Neural cell (in vitro differentiated cells): ENCODE measurements at regions not wholly inside any gene's neighbourhood (a gene's known extent, or its start where the extent isn't known, plus 50 kb on each side); places are given as distances from the start of the nearest gene placed in this dataset.

Source experiments
- H2AFZ ChIP-seq: fragments of 200-600, 300-800 bp; sonication (generic), shearing (Covaris generic); 2 replicates; pipeline ENCODE4 v1.6.0; 2014; ENCODE audit warnings: low read depth, mild to moderate bottlenecking, antibody characterized with exemption, low read length, moderate library complexity
- H3F3A ChIP-seq: fragments of 200-600 bp; shearing (Covaris generic); 2 replicates; pipeline ENCODE4 v1.6.1; 2016; ENCODE audit warnings: mild to moderate bottlenecking, moderate library complexity, mixed read lengths, antibody characterized with exemption, low read length; ENCODE audit not compliant: insufficient read depth, poor library complexity, severe bottlenecking
- H3K27ac ChIP-seq: fragments of 200-600, 300-800 bp; sonication (generic), shearing (Covaris generic); 2 replicates; pipeline ENCODE4 v1.5.1; 2014; ENCODE audit warnings: mild to moderate bottlenecking, low read length, moderate library complexity
- H3K27me3 ChIP-seq: fragments of 300-800, 200-600 bp; sonication (generic), shearing (Covaris generic); 2 replicates; pipeline ENCODE4 v1.6.0; 2014; ENCODE audit warnings: mild to moderate bottlenecking, low read depth, low read length, moderate library complexity; ENCODE audit not compliant: insufficient read depth
- H3K36me3 ChIP-seq: fragments of 300-800, 200-600 bp; sonication (generic), shearing (Covaris generic); 2 replicates; pipeline ENCODE4 v1.5.1; 2014; ENCODE audit warnings: mild to moderate bottlenecking, antibody characterized with exemption, low read length, moderate library complexity; ENCODE audit not compliant: insufficient read depth
- H3K4me2 ChIP-seq: fragments of 300-800, 200-600 bp; sonication (generic), shearing (Covaris generic); 2 replicates; pipeline ENCODE4 v1.6.0; 2014; ENCODE audit warnings: mild to moderate bottlenecking, low read length
- H3K4me3 ChIP-seq: fragments of 300-800, 200-600 bp; sonication (generic), shearing (Covaris generic); 2 replicates; pipeline ENCODE4 v1.5.1; 2014; ENCODE audit warnings: mild to moderate bottlenecking, low read length, moderate library complexity
- H3K79me2 ChIP-seq: fragments of 200-600 bp; shearing (Covaris generic); replicated peaks from 2 replicates; pipeline ENCODE4 v1.6.0; 2014; ENCODE audit warnings: mild to moderate bottlenecking, low read length, moderate library complexity; ENCODE audit not compliant: insufficient read depth
- H3K9ac ChIP-seq: fragments of 300-800, 200-600 bp; sonication (generic), shearing (Covaris generic); 2 replicates; pipeline ENCODE4 v1.6.1; 2016; ENCODE audit warnings: mild to moderate bottlenecking, low read length, mixed read lengths
- H3K9me2 ChIP-seq: fragments of 200-600 bp; shearing (Covaris generic); 2 replicates; pipeline ENCODE4 v1.6.1; 2016; ENCODE audit warnings: mild to moderate bottlenecking, low read length, mixed read lengths; ENCODE audit not compliant: insufficient read depth
- H3K9me3 ChIP-seq: fragments of 200-600, 300-800 bp; sonication (generic), shearing (Covaris generic); 2 replicates; pipeline ENCODE4 v1.6.1; 2016; ENCODE audit warnings: mild to moderate bottlenecking, mixed run types, low read length, moderate library complexity, mixed read lengths
- H4K20me1 ChIP-seq: fragments of 200-600 bp; shearing (Covaris generic); 2 replicates; pipeline ENCODE4 v1.6.1; 2016; ENCODE audit warnings: mild to moderate bottlenecking, mixed run types; ENCODE audit not compliant: insufficient read depth
- EP300 ChIP-seq: fragments of 450-650 bp; conservative IDR thresholded peaks from 2 replicates; pipeline ENCODE4 v1.6.1; 2014; ENCODE audit warnings: antibody characterized with exemption, mild to moderate bottlenecking, moderate library complexity; ENCODE audit not compliant: poor library complexity, severe bottlenecking
- EZH2 ChIP-seq: fragments of 200-600, 300-800 bp; shearing (Covaris generic), sonication (generic); IDR thresholded peaks from 2 replicates; pipeline ENCODE4 v1.6.1; 2014; ENCODE audit warnings: antibody characterized with exemption, low read length, borderline replicate concordance, mild to moderate bottlenecking; ENCODE audit not compliant: insufficient read depth, poor library complexity, severe bottlenecking
- MXI1 ChIP-seq: fragments of 450-650 bp; conservative IDR thresholded peaks from 2 replicates; pipeline ENCODE4 v1.6.1; 2014; ENCODE audit warnings: antibody characterized with exemption, mild to moderate bottlenecking; ENCODE audit not compliant: poor library complexity, severe bottlenecking
- POLR2AphosphoS5 ChIP-seq: IDR thresholded peaks from 2 replicates; pipeline ENCODE4 v1.6.1; 2012
- RAD21 ChIP-seq: fragments of 450-650 bp; conservative IDR thresholded peaks from 2 replicates; pipeline ENCODE4 v1.6.1; 2014; ENCODE audit warnings: antibody characterized with exemption, mild to moderate bottlenecking, moderate library complexity
- REST ChIP-seq: IDR thresholded peaks from 2 replicates; pipeline ENCODE4 v1.6.1; 2012; ENCODE audit warnings: borderline replicate concordance
- SMC3 ChIP-seq: fragments of 450-650 bp; conservative IDR thresholded peaks from 2 replicates; pipeline ENCODE4 v1.6.1; 2014; ENCODE audit warnings: antibody characterized with exemption, mild to moderate bottlenecking, moderate library complexity; ENCODE audit not compliant: poor library complexity
- TAF1 ChIP-seq: IDR thresholded peaks from 2 replicates; pipeline ENCODE4 v1.6.1; 2012; ENCODE audit warnings: low read depth
- TF ChIP-seq, protein P1 (sequence below): fragments of 450-650 bp; IDR thresholded peaks from 2 replicates; pipeline ENCODE4 v1.5.1; 2014; ENCODE audit warnings: antibody characterized with exemption, mild to moderate bottlenecking, moderate library complexity; ENCODE audit not compliant: poor library complexity, severe bottlenecking

DNA sequence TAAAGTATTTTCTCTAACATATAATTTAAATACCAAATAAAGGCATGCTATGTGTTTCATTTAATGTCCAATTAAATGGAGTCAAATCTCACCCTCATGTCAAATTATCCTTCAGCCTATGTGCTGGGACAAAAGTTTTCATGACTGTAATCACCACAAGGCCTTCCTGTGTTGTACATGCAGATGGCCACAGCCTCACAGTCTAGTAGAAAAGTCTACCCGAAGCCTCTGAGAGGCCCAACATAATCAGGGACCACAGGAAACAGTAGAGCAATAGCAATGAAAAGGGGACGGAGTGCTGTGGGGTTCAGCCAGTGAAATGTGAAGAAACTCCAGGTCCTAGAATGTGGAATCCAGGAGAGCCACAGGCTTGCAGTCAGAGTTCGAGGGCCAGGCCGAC lies 140.2 kb upstream of the KLF6 start:
- H3K27ac ChIP-seq: no peak overlapping the region
- H3K4me2 ChIP-seq: no peak overlapping the region
- H3K9me3 ChIP-seq: no peaks in the 10 kb centered on the region
- TF ChIP-seq EZH2: no peak
- no peak for TF ChIP-seq EP300
- TF ChIP-seq, protein P1, sequence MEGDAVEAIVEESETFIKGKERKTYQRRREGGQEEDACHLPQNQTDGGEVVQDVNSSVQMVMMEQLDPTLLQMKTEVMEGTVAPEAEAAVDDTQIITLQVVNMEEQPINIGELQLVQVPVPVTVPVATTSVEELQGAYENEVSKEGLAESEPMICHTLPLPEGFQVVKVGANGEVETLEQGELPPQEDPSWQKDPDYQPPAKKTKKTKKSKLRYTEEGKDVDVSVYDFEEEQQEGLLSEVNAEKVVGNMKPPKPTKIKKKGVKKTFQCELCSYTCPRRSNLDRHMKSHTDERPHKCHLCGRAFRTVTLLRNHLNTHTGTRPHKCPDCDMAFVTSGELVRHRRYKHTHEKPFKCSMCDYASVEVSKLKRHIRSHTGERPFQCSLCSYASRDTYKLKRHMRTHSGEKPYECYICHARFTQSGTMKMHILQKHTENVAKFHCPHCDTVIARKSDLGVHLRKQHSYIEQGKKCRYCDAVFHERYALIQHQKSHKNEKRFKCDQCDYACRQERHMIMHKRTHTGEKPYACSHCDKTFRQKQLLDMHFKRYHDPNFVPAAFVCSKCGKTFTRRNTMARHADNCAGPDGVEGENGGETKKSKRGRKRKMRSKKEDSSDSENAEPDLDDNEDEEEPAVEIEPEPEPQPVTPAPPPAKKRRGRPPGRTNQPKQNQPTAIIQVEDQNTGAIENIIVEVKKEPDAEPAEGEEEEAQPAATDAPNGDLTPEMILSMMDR: no peak
- TF ChIP-seq TAF1: no peak
- no peak for TF ChIP-seq RAD21
- no peaks in the 10 kb centered on the region for H3K9me2 ChIP-seq
- H3K4me3 ChIP-seq: no peak overlapping the region
- H3K27me3 ChIP-seq: no peaks in the 10 kb centered on the region
- H3F3A ChIP-seq: no peaks in the 10 kb centered on the region
- no peak overlapping the region for H2AFZ ChIP-seq
- no peak overlapping the region for H3K9ac ChIP-seq
- no peaks in the 10 kb centered on the region for H4K20me1 ChIP-seq
- H3K36me3 ChIP-seq: no peaks in the 10 kb centered on the region
- no peaks in the 10 kb centered on the region for H3K79me2 ChIP-seq

DNA sequence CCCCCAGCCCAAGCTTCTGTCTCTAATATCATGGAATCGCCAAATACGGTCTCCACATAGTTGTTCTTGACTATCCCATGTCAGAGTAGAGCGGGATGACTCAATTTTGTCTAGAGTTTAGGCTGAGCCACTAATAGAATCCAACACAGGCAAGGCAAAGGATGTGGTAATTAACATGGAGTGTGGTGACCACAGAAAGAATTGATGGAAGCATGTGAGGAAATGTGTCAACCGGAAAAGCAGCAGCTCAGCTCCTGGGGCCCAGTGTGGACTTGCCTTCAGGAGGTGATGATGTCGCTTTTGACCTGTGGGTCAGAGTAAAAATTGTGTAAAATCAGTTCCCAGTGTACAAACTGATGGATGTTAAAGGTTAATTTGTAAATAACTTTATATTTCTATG lies 139.3 kb upstream of the KLF6 start:
- Histone ChIP-seq H3K27ac (no peak overlapping the region), H3K36me3 (no peaks in the 10 kb centered on the region), H3K9me3 (peaks cover 3% of the 10 kb centered on the region), H3K4me3 (no peak overlapping the region), H3K9ac (no peak overlapping the region), H4K20me1 (no peaks in the 10 kb centered on the region), H3F3A (no peaks in the 10 kb centered on the region), H3K9me2 (no peaks in the 10 kb centered on the region), H3K4me2 (no peak overlapping the region), H3K27me3 (no peaks in the 10 kb centered on the region), H2AFZ (no peak overlapping the region), H3K79me2 (no peaks in the 10 kb centered on the region)
- TF ChIP-seq EP300: no peak
- no peak for TF ChIP-seq MXI1
- TF ChIP-seq POLR2AphosphoS5: no peak

DNA sequence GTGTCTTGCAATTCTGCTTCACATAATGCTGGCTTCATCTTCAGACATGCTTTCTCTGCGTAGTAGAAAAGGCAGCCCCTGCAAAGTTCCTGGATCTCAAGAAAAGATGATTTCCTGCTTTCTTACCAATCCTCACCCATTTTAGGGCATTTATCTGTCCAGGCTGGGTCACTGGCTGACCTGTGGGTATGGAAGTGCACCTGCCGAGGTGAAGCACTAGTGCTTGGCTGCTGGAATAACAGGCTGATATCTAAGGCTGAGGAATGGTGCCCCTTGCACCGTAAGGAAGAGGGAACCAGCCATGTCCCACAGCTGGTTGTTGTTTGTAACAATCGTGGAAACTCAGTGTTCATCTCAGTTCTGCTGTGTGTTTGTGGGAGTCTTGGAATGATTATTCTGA lies 138.0 kb upstream of the KLF6 start:
- Histone ChIP-seq H3K27me3 (no peaks in the 10 kb centered on the region), H4K20me1 (no peaks in the 10 kb centered on the region), H3K9me3 (peaks cover 10% of the 10 kb centered on the region), H3F3A (no peaks in the 10 kb centered on the region), H3K79me2 (no peaks in the 10 kb centered on the region), H2AFZ (no peak overlapping the region), H3K4me2 (no peak overlapping the region), H3K9ac (no peak overlapping the region), H3K27ac (no peak overlapping the region), H3K36me3 (no peaks in the 10 kb centered on the region), H3K9me2 (no peaks in the 10 kb centered on the region), H3K4me3 (no peak overlapping the region)
- no peak for TF ChIP-seq EP300
- no peak for TF ChIP-seq RAD21
- TF ChIP-seq TAF1: no peak
- TF ChIP-seq EZH2: no peak
- no peak for TF ChIP-seq REST
- TF ChIP-seq, protein P1: no peak
- TF ChIP-seq MXI1: no peak
- TF ChIP-seq POLR2AphosphoS5: no peak
- no peak for TF ChIP-seq SMC3
